Smooth muscle cell (in vitro differentiated cells): ENCODE measurements at regions not wholly inside any gene's neighbourhood (a gene's known extent, or its start where the extent isn't known, plus 50 kb on each side); places are given as distances from the start of the nearest gene placed in this dataset.

Experiments used
- DNase-seq: peaks from one replicate; lab custom pipeline; 2025; ENCODE audit not compliant: unreplicated experiment; lab: John Stamatoyannopoulos, UW
- H2AFZ ChIP-seq: fragments of 200-600 bp; sonication (generic); 2 replicates; pipeline ENCODE4 v1.6.0; 2016; ENCODE audit warnings: antibody characterized with exemption, low read depth, mild to moderate bottlenecking
- H3F3A ChIP-seq: fragments of 200-600 bp; sonication (generic); 2 replicates; pipeline ENCODE4 v1.6.0; 2017; ENCODE audit warnings: antibody characterized with exemption, low read depth
- H3K27ac ChIP-seq: fragments of 200-600 bp; sonication (generic); 2 replicates; pipeline ENCODE4 v1.5.1; 2016; ENCODE audit warnings: low read depth, mild to moderate bottlenecking
- H3K27me3 ChIP-seq: fragments of 200-600 bp; sonication (generic); 2 replicates; pipeline ENCODE4 v1.6.1; 2016; ENCODE audit warnings: low read depth, mild to moderate bottlenecking
- H3K36me3 ChIP-seq: fragments of 200-600 bp; sonication (generic); 2 replicates; pipeline ENCODE4 v1.5.1; 2016; ENCODE audit warnings: low read depth
- H3K4me1 ChIP-seq: fragments of 200-600 bp; sonication (generic); 2 replicates; pipeline ENCODE4 v1.5.1; 2016; ENCODE audit warnings: low read depth
- H3K4me2 ChIP-seq: fragments of 200-600 bp; sonication (generic); 2 replicates; pipeline ENCODE4 v1.6.0; 2016; ENCODE audit warnings: mild to moderate bottlenecking
- H3K4me3 ChIP-seq: fragments of 200-600 bp; sonication (generic); 2 replicates; pipeline ENCODE4 v1.5.1; 2016; ENCODE audit warnings: mild to moderate bottlenecking
- H3K79me2 ChIP-seq: fragments of 200-600 bp; sonication (generic); 2 replicates; pipeline ENCODE4 v1.6.0; 2016; ENCODE audit warnings: low read depth, mild to moderate bottlenecking
- H3K9ac ChIP-seq: fragments of 200-600 bp; sonication (generic); 2 replicates; pipeline ENCODE4 v1.6.0; 2016; ENCODE audit warnings: low read depth
- H3K9me3 ChIP-seq: fragments of 200-600 bp; sonication (generic); replicated peaks from 2 replicates; pipeline ENCODE4 v1.5.1; 2016; ENCODE audit warnings: low read depth
- H4K20me1 ChIP-seq: fragments of 200-600 bp; sonication (generic); 2 replicates; pipeline ENCODE4 v1.6.0; 2016; ENCODE audit warnings: low read depth
- CTCF ChIP-seq: fragments of 200-600 bp; sonication (generic); IDR thresholded peaks from 2 replicates; pipeline ENCODE4 v1.5.1; 2017; ENCODE audit warnings: borderline replicate concordance, mild to moderate bottlenecking, antibody characterized with exemption; ENCODE audit not compliant: insufficient read depth, poor library complexity, severe bottlenecking
- WGBS: methylation state at CpG from one replicate; pipeline ENCODE4 v1.1.7; 2016; ENCODE audit warnings: low lambda C conversion rate; 5-methylcytosine and 5-hydroxymethylcytosine counted together

- Histone ChIP-seq H3K9me3 (no peaks in the 10 kb centered on the region), H3K79me2 (no peaks in the 10 kb centered on the region), H4K20me1 (no peaks in the 10 kb centered on the region), H3K27me3 (no peaks in the 10 kb centered on the region), H3K4me3 (no peak overlapping the region), H3K4me1 (no peaks in the 10 kb centered on the region), H3K4me2 (no peak overlapping the region), H3K9ac (no peak overlapping the region), H2AFZ (no peak overlapping the region), H3K36me3 (no peaks in the 10 kb centered on the region), H3K27ac (no peak overlapping the region), H3F3A (no peaks in the 10 kb centered on the region)
- no peak for DNase-seq
- no peak for TF ChIP-seq CTCF
- WGBS = 92% methylated on average over 2 of the region's 2 CpGs
Observed at GRCh38 chr2:146027156-146027555, 1507.2 kb upstream of the ZEB2 start.

GRCh38 chr2:146025519-146025918 is 1505.6 kb upstream of the ZEB2 start:
- no peaks in the 10 kb centered on the region for H3K79me2 ChIP-seq
- no peaks in the 10 kb centered on the region for H3F3A ChIP-seq
- no peaks in the 10 kb centered on the region for H3K9me3 ChIP-seq
- WGBS = 88% methylated on average over 1 of the region's 1 CpG
- H3K27ac ChIP-seq = no peak overlapping the region
- DNase-seq = no peak
- no peaks in the 10 kb centered on the region for H3K4me1 ChIP-seq
- no peak overlapping the region for H3K9ac ChIP-seq
- H3K27me3 ChIP-seq = no peaks in the 10 kb centered on the region
- no peak overlapping the region for H2AFZ ChIP-seq
- H3K36me3 ChIP-seq = no peaks in the 10 kb centered on the region
- no peak overlapping the region for H3K4me2 ChIP-seq
- no peaks in the 10 kb centered on the region for H4K20me1 ChIP-seq
- H3K4me3 ChIP-seq = no peak overlapping the region
- no peak for TF ChIP-seq CTCF

DNA sequence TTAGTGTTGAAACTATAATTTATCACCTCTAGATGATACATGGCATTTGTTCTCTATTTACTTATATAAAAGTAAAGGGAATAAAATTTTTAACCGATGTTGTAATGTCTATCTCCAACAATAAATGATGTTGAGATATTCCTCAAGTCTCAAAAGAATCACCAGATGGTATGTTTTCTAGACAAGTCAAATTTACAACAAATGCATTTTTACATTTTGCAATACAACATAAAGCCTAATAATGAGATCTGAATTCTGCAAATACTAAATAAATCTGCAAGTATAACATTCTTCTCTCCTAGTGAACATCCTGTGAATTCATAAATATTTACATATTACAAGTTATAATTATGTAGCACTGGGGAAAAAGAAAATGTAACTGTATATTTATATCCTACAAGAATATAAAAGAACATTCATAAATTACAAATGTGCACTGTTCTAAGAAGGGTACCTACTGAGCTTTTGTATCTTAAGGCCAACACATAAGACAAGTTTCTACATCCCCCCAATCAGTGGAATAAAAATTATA is 1504.4 kb upstream of the ZEB2 start:
- Histone ChIP-seq H3K36me3 (no peaks in the 10 kb centered on the region), H3K27ac (no peak overlapping the region), H3K4me1 (no peaks in the 10 kb centered on the region), H3K79me2 (no peaks in the 10 kb centered on the region), H3K4me2 (no peak overlapping the region), H4K20me1 (no peaks in the 10 kb centered on the region), H3K27me3 (no peaks in the 10 kb centered on the region), H2AFZ (no peak overlapping the region), H3K9me3 (no peaks in the 10 kb centered on the region), H3K9ac (no peak overlapping the region), H3F3A (no peaks in the 10 kb centered on the region), H3K4me3 (no peak overlapping the region)
- WGBS = 93% methylated on average over 1 of the region's 1 CpG
- DNase-seq = no peak
- no peak for TF ChIP-seq CTCF

- no peak overlapping the region for H2AFZ ChIP-seq
- DNase-seq = no peak
- no peak overlapping the region for H3K27ac ChIP-seq
- no peaks in the 10 kb centered on the region for H3K4me1 ChIP-seq
- H3K9me3 ChIP-seq = no peaks in the 10 kb centered on the region
- H3K9ac ChIP-seq = no peak overlapping the region
- H3K4me3 ChIP-seq = no peak overlapping the region
- H3K27me3 ChIP-seq = no peaks in the 10 kb centered on the region
- H3K4me2 ChIP-seq = no peak overlapping the region
- H3K36me3 ChIP-seq = no peaks in the 10 kb centered on the region
- no peaks in the 10 kb centered on the region for H4K20me1 ChIP-seq
- no peak for TF ChIP-seq CTCF
- no peaks in the 10 kb centered on the region for H3K79me2 ChIP-seq
- no peaks in the 10 kb centered on the region for H3F3A ChIP-seq
Observed at GRCh38 chr2:146004462-146004861, 1484.5 kb upstream of the ZEB2 start.
